BJ (cell line): ENCODE measurements at regions not wholly inside any gene's neighbourhood (a gene's known extent, or its start where the extent isn't known, plus 50 kb on each side); places are given as distances from the start of the nearest gene placed in this dataset.

Experiments
- CTCF ChIA-PET: fragments of 350-600 bp; formaldehyde crosslinking; extraction: SDS; loops from one replicate; lab custom pipeline; 2021; ENCODE audit warnings: antibody characterized with exemption, inconsistent platforms; lab: Yijun Ruan, JAX
- POLR2A ChIA-PET: fragments of 300-600 bp; sonication (Branson Sonifier 250); formaldehyde crosslinking; extraction: SDS; loops from one replicate; lab custom pipeline; 2021; ENCODE audit warnings: antibody characterized with exemption; lab: Charles Lee
- DNase-seq: peaks from one replicate; pipeline ENCODE4 v3.0.0-alpha.2; 2011; ENCODE audit warnings: low read depth
- H3K27me3 ChIP-seq: 2 replicates; pipeline ENCODE4 v1.6.0; 2011; ENCODE audit warnings: low read length; ENCODE audit not compliant: control insufficient read depth, insufficient read depth
- H3K36me3 ChIP-seq: 2 replicates; pipeline ENCODE4 v1.5.1; 2011; ENCODE audit warnings: low read length; ENCODE audit not compliant: control insufficient read depth, insufficient read depth
- H3K4me3 ChIP-seq: 2 replicates; pipeline ENCODE4 v1.5.1; 2011; ENCODE audit warnings: low read depth, mild to moderate bottlenecking, control low read depth, low read length
- TF ChIP-seq, protein P1 (sequence below): IDR thresholded peaks from 2 replicates; pipeline ENCODE4 v1.5.1; 2011; ENCODE audit warnings: low read depth, mild to moderate bottlenecking, control low read depth, inconsistent platforms, low read length, moderate library complexity; ENCODE audit not compliant: insufficient read depth

DNA sequence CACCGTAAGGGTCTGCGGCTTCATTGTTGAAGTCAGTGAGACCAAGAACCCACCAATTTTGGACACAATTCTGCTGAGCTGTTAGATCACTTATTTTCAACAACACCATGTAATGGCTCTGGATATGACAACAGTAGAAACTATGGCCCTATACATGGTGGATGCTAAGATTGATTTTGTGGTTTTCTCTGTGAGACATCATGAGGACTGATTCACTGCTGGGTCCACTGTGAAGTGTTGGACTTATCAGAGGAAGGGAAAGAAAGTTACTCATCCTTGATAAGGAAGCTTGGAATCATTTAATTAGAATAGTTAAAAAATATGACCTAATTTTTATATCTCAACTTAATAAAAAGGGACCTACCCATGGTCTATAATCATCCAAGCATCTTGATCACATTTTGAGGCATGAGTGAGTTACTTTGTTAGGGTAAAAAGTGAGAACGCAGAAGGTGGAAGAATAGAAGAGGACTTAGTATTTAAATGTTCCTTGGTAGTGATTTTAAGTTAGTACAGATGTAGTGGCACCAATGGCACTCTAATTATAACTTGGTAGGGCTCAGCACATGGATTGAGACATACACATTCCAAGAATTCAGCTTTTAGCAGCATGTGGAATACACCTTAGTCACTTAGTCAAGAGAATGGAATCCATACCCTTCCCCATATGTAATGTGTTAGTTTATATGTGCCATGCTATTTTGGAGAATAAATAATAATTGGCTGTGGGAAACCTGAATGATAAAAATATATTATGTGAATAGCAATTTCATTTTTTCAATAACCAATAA lies 123.5 kb upstream of the CD180 start:
- no peaks in the 10 kb centered on the region for H3K27me3 ChIP-seq
- H3K4me3 ChIP-seq: no peak overlapping the region
- DNase-seq: no peak
- H3K36me3 ChIP-seq: no peaks in the 10 kb centered on the region
- CTCF ChIA-PET: no interaction called here
- TF ChIP-seq, protein P1, sequence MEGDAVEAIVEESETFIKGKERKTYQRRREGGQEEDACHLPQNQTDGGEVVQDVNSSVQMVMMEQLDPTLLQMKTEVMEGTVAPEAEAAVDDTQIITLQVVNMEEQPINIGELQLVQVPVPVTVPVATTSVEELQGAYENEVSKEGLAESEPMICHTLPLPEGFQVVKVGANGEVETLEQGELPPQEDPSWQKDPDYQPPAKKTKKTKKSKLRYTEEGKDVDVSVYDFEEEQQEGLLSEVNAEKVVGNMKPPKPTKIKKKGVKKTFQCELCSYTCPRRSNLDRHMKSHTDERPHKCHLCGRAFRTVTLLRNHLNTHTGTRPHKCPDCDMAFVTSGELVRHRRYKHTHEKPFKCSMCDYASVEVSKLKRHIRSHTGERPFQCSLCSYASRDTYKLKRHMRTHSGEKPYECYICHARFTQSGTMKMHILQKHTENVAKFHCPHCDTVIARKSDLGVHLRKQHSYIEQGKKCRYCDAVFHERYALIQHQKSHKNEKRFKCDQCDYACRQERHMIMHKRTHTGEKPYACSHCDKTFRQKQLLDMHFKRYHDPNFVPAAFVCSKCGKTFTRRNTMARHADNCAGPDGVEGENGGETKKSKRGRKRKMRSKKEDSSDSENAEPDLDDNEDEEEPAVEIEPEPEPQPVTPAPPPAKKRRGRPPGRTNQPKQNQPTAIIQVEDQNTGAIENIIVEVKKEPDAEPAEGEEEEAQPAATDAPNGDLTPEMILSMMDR: no peak
- POLR2A ChIA-PET: no interaction called here

DNA sequence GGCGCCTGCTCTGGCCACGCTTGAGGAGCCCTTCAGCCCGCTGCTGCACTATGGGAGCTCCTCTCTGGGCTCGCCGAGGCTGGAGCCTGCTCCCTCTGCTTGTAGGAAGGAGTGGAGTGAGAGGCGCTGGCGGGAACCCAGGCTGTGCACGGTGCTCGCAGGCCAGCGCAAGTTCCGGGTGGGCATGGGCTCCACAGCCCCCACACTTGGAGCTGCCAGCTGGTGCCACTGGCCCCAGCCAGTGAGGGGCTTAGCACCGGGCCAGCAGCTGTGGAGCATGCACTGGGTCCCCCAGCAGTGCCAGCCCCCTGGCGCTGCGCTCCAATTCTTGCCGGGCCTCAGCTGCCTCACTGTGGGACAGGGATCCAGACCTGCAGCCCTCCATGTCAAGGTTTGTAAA lies 122.1 kb upstream of the CD180 start:
- CTCF ChIA-PET: interaction anchor here (1.3 kb wide), 1 partner anchor 72 kb away, joined by 4 read pairs; no protein-coding TSS in a partner anchor
- Histone ChIP-seq H3K4me3 (no peak overlapping the region), H3K27me3 (no peaks in the 10 kb centered on the region), H3K36me3 (no peaks in the 10 kb centered on the region)
- POLR2A ChIA-PET: no interaction called here
- TF ChIP-seq, protein P1: no peak
- no peak for DNase-seq

DNA sequence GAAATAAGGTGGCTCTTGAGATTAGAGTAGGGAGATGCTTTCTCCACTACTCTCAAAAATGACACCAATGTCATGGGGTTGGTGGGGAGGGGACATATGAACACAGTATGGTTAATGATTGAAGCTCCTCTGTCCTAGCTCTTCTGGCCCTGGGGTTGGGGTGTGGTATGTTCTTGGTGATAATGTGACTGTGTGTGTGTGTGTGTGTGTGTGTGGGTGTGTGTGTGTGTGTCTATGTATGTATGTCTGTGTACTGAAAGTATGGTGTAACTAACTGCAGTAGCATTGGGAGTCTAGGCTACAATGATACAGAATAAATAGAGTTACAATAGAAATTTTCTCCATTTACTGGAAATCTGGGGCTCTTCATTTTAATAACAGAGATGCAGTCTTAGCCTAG lies 121.0 kb upstream of the CD180 start:
- Histone ChIP-seq H3K4me3 (no peak overlapping the region), H3K36me3 (no peaks in the 10 kb centered on the region), H3K27me3 (no peaks in the 10 kb centered on the region)
- ChIA-PET CTCF (interaction anchor here (1.3 kb wide), 1 partner anchor 71 kb away, joined by 4 read pairs; no protein-coding TSS in a partner anchor), POLR2A (no interaction called here)
- no peak for DNase-seq
- TF ChIP-seq, protein P1: no peak

DNA sequence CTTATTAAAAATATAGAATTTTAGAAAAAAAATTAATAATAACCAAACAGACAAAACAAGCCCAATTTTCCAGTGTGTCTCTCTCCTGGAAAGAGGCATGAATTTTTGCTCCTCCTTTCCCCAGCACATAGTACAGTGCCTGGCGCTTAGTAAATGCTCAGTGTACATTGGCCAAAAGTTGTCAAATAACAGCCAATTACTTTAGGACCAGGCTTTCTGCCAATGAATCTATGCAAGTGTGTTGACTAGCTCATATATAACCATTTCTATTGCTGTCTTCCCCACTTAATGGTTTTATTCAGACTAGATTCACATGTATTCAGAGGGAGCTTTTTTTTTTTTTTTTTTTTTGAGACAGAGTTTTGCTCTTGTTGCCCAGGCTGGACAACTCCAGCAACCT lies 120.1 kb upstream of the CD180 start:
- DNase-seq: no peak
- ChIA-PET CTCF (no interaction called here), POLR2A (no interaction called here)
- H3K27me3 ChIP-seq: no peaks in the 10 kb centered on the region
- no peaks in the 10 kb centered on the region for H3K36me3 ChIP-seq
- TF ChIP-seq, protein P1: no peak
- H3K4me3 ChIP-seq: no peak overlapping the region

DNA sequence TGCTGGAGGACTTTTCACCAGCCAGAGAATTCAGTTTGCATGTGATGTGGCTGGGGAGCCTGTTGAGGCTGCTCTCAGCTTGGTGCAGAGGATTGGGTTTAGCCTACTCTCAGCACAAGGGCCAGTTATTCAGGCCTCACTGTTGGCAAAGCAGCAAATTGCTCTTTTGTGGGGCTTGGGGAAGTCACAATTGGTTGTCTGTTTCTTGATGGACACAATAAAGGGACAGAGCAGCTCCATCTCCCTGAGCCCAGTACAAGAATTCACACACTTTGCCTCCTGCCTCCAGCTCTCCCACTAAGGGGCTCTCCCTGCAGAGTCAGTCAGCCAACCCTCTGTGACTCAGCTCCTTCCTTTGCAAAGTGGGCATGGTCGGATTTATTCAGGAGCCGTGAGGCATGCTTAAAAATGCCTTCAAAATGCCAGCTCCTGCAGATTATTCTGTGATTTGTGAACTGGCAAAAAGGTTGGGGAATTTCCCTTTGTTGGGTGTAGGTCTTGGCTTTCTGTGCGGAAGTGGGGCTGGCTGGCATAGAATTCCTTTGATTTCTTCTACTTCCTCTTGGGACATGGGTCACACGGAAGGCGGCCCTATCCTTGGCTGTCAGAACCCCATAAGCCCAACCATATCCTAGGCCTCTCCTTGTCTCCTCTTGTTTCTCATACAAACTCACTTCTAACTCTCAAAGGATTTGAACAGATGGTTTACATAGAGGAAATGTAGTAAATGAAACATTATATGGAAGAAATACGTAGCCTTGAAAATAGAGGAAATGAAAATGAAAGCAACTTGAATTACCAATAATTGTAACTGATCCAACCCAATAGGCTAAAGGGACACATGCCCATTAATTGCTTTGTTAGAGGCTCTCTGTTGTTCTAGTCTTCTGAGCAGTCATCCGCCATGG lies 118.7 kb upstream of the CD180 start:
- ChIA-PET CTCF (interaction anchor here (0.6 to 1.7 kb wide), 2 partner anchors 7 to 69 kb away, joined by 3 to 6 read pairs; no protein-coding TSS in a partner anchor), POLR2A (no interaction called here)
- TF ChIP-seq, protein P1: no peak
- Histone ChIP-seq H3K4me3 (no peak overlapping the region), H3K36me3 (no peaks in the 10 kb centered on the region), H3K27me3 (no peaks in the 10 kb centered on the region)
- DNase-seq: no peak
